Ascending aorta (tissue), 2 donors: ENCODE measurements at regions not wholly inside any gene's neighbourhood (a gene's known extent, or its start where the extent isn't known, plus 50 kb on each side); places are given as distances from the start of the nearest gene placed in this dataset.

Experiments used
- DNase-seq, 2 donors: peaks; one replicate each; pipeline ENCODE4 v3.0.0-alpha.2; 2019; ENCODE audit warnings: low spot score in 2 of 2
- H3K27ac ChIP-seq, 2 donors: fragments of 200-600 bp; sonication (generic); one replicate each; pipeline ENCODE4 v1.5.1; 2016 to 2017; ENCODE audit warnings: mild to moderate bottlenecking in 1 of 2
- H3K27me3 ChIP-seq: fragments of 200-600 bp; sonication (generic); one replicate; pipeline ENCODE4 v1.5.1; 2017
- H3K36me3 ChIP-seq, 2 donors: fragments of 200-600 bp; sonication (generic); one replicate each; pipeline ENCODE4 v1.5.1; 2016
- H3K4me1 ChIP-seq, 2 donors: fragments of 200-600 bp; sonication (generic); one replicate each; pipeline ENCODE4 v1.5.1; 2016 to 2017; ENCODE audit warnings: mild to moderate bottlenecking in 1 of 2
- H3K4me3 ChIP-seq, 2 donors: fragments of 200-600 bp; sonication (generic); one replicate each; pipeline ENCODE4 v1.5.1; 2016 to 2017; ENCODE audit warnings: mild to moderate bottlenecking in 1 of 2
- H3K9me3 ChIP-seq, 2 donors: fragments of 200-600 bp; sonication (generic); one replicate each; pipeline ENCODE4 v1.5.1; 2016
- CTCF ChIP-seq, 3 experiments: fragments of 200-600 bp in 2 of 3; fragments of 450-650 bp in 1 of 3; sonication (generic) in 2 of 3; IDR thresholded peaks; one replicate each; pipeline ENCODE4 v1.5.1; 2016 to 2019; ENCODE audit warnings: antibody characterized with exemption in 3 of 3, mild to moderate bottlenecking in 1 of 3, moderate library complexity in 1 of 3
- intact Hi-C: fragments of 100-400 bp; cut with DNase I; formaldehyde crosslinking; loops from one replicate; pipeline ENCODE4 v1.15.1; 2023

DNA sequence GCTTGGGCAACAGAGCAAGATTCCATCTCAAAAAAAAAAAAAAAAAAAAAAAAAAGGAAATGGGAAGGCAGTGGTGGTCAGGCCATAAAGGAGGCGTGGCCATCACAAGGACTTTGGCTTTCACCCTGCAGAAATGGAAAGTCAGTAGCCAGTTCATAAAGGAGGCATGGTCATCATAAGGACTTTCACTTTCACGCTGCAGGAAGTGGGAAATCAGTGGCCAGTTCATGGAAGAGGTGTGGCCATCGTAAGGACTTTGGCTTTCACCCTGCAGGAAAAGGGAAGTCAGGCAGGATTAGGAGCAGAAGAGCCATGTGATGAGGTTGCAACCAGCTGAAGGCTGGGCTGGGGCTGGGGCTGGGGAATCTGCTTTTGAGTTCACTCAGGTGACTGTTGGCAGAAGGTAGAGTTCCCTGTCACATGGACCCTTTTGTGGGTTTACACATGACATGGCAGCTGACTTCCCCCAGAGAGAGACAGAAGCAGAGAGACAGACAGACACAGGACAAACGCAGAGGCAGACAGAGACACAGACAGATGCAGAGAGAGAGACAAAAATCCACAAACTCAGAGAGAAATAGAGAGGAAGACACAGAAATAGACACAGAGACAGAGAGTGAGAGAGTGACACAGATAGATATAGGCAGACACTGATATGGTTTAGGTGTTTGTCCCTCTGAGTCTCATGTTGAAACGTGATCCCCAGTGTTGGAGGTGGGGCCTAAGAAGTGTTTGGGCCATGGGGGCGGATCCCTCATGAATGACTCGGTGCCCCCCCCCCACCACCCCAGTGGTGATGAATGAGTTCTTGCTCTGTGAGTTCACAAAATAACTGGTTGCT, 263.9 kb upstream of the KAZN start:
- H3K27me3 ChIP-seq: no peaks in the 10 kb centered on the region
- DNase-seq: no peak
- no peak overlapping the region for H3K4me3 ChIP-seq
- intact Hi-C loops: no loop called here
- H3K36me3 ChIP-seq: no peaks in the 10 kb centered on the region
- no peaks in the 10 kb centered on the region for H3K4me1 ChIP-seq
- H3K9me3 ChIP-seq: no peaks in the 10 kb centered on the region
- TF ChIP-seq CTCF (IDR thresholded peaks at IDR 0.05): no peak
- H3K27ac ChIP-seq: no peak overlapping the region

- H3K36me3 ChIP-seq: no peaks in the 10 kb centered on the region
- no peak for TF ChIP-seq CTCF (IDR thresholded peaks at IDR 0.05)
Observed at GRCh38 chr1:14338509-14338908, 260.0 kb upstream of the KAZN start.

GRCh38 chr1:14339288-14339687, 259.2 kb upstream of the KAZN start:
- H3K27me3 ChIP-seq: no peaks in the 10 kb centered on the region
- no peaks in the 10 kb centered on the region for H3K4me1 ChIP-seq
- H3K27ac ChIP-seq: no peak overlapping the region
- intact Hi-C loops: no loop called here
- TF ChIP-seq CTCF (IDR thresholded peaks at IDR 0.05): no peak
- H3K36me3 ChIP-seq: no peaks in the 10 kb centered on the region
- DNase-seq: no peak
- no peaks in the 10 kb centered on the region for H3K9me3 ChIP-seq
- no peak overlapping the region for H3K4me3 ChIP-seq

More at GRCh38 chr1:14338509-14338908, 260.0 kb upstream of the KAZN start:
- intact Hi-C loops: no loop called here
- no peak for DNase-seq
- Histone ChIP-seq H3K4me1 (no peaks in the 10 kb centered on the region), H3K27me3 (no peaks in the 10 kb centered on the region), H3K27ac (no peak overlapping the region), H3K4me3 (no peak overlapping the region), H3K9me3 (no peaks in the 10 kb centered on the region)

- intact Hi-C loops: no loop called here
- H3K27ac ChIP-seq: no peak overlapping the region
- no peak for TF ChIP-seq CTCF (IDR thresholded peaks at IDR 0.05)
Observed at GRCh38 chr1:14340002-14340785, 258.3 kb upstream of the KAZN start.

DNA sequence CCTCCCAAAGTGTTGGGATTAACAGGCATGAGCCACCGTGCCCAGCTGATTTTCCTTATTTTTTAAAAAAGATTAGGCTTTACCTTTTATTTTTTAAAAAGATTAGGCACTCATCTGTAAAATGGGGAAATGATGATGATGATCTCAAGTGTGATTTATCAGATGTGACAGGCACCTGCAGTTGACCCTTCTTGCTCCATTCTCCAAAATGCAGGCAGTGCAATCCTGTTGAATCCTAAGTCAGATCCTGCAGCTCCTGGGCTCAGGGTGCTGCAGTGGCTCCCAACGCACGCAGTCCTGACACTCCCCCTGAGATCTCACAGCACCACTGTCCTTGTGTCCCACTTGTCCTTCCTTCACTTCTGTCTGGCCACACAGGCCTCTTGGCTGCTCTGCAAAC, 257.3 kb upstream of the KAZN start:
- no peak for TF ChIP-seq CTCF (IDR thresholded peaks at IDR 0.05)
- intact Hi-C loops: no loop called here

More at GRCh38 chr1:14340002-14340785, 258.3 kb upstream of the KAZN start:
- H3K4me3 ChIP-seq: no peak overlapping the region
- H3K4me1 ChIP-seq: no peaks in the 10 kb centered on the region
- H3K36me3 ChIP-seq: no peaks in the 10 kb centered on the region
- DNase-seq: no peak
- no peaks in the 10 kb centered on the region for H3K9me3 ChIP-seq
- no peaks in the 10 kb centered on the region for H3K27me3 ChIP-seq

More for the DNA sequence above, 257.3 kb upstream of the KAZN start:
- no peaks in the 10 kb centered on the region for H3K27me3 ChIP-seq
- no peaks in the 10 kb centered on the region for H3K4me1 ChIP-seq
- no peaks in the 10 kb centered on the region for H3K36me3 ChIP-seq
- no peak for DNase-seq
- no peaks in the 10 kb centered on the region for H3K9me3 ChIP-seq
- H3K4me3 ChIP-seq: no peak overlapping the region
- H3K27ac ChIP-seq: no peak overlapping the region
